Left lobe of liver (tissue), 2 donors: ENCODE measurements at regions not wholly inside any gene's neighbourhood (a gene's known extent, or its start where the extent isn't known, plus 50 kb on each side); places are given as distances from the start of the nearest gene placed in this dataset.
"Not testable (repeated sequence)": the region's sequence is repeated elsewhere in the genome, so short reads cannot be mapped to it uniquely, and the experiment has no call there.

Experiments used
- ATAC-seq: fragments of 200-7000 bp; cut with Tn5 transposase; one replicate; pipeline ENCODE4 v1.9.1; 2020; ENCODE audit warnings: mild to moderate bottlenecking, moderate library complexity
- DNase-seq: peaks from one replicate; pipeline ENCODE4 v3.0.0-alpha.2; 2020; ENCODE audit warnings: low spot score
- donor health status: DM: no; HTN: no; CAD: no; lungs with moderate emphysema.
- donor health status: DM: no; HTN: yes; CAD: no.

GRCh38 chrX:74181976-74182375 lies 122.0 kb upstream of the ZCCHC13 start:
- ATAC-seq, DNase-seq: not testable (repeated sequence)

DNA sequence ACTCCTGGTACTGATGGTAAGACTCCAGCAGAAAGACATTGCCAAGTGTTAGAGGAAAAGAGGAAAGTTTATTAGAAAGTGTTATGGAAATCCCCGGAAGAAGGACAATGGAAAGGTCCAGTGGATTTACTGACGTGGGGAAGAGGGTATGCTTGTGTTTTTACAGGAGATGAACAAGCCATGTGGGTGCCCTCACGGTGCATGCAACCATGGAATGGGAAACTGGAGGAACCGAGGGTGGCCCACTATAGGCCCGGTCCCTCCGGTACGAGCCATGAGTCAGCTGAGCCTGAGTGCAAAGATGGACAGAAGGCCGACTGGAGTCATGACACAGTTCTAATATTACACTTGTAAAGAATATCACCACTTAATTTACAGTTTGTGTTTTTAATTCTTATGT lies 123.3 kb upstream of the ZCCHC13 start:
- no peak for DNase-seq
- ATAC-seq: no peak

- DNase-seq (no peak), ATAC-seq (no peak)
These were observed 124.0 kb upstream of the ZCCHC13 start for GRCh38 chrX:74179990-74180389.

DNA sequence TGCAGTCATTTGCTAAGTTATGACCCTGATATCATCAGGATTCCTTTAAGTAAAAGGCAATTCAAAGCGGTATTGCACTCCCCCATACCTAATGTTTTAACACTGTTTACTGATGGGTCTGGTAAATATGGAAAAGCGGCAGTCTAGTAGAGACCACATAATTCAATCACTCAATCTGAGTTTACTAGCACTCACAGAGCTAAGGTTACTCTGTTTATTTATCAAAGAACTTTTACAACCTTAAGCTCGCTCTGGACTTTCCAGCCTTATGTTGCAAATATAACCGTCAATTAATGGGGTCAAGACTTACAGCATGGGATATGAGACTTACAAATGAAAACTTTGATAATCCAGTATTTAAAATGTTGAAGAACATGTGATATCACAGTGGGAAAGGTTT lies 124.5 kb upstream of the ZCCHC13 start:
- DNase-seq: no peak
- no peak for ATAC-seq

DNA sequence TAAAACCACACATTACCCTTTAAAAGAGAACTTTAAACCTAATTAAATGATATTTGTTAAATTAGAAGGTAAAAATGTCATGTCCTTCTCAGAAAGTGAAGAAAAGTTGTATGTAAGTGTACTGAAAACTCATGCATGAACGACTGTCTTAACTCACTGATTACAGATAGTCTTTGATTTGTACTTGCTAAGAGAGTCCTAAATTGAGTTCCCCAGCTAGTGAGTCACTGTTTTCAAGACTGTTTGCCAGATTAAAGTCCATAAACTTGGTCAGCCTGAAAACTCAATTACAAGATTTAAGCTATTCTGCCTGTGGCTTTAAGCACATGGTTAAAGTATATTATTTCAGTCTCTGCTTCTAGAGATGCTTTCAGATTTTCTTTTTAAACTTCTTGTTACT lies 124.9 kb upstream of the ZCCHC13 start:
- DNase-seq (no peak), ATAC-seq (no peak)

GRCh38 chrX:74178536-74178935 lies 125.4 kb upstream of the ZCCHC13 start:
- DNase-seq (no peak), ATAC-seq (no peak)

DNA sequence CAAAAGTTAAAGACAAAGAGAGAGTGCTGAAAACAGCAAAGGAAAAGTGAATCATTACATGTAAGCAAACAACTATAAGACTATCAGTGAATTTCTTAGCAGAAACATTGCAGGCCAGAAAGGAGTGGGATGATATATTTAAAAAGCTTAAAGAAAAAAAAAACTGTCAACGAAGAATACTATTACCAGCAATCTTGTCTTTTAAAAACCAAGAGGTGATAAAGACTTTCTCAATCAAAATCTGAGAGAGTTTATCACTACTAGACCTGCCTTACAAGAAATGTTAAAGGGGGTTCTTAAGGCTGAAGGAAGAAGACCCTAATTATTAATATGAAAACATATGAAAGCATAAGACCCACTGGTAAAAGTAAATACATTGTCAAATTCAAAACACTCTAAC lies 132.5 kb upstream of the ZCCHC13 start:
- DNase-seq (no peak), ATAC-seq (no peak)

DNA sequence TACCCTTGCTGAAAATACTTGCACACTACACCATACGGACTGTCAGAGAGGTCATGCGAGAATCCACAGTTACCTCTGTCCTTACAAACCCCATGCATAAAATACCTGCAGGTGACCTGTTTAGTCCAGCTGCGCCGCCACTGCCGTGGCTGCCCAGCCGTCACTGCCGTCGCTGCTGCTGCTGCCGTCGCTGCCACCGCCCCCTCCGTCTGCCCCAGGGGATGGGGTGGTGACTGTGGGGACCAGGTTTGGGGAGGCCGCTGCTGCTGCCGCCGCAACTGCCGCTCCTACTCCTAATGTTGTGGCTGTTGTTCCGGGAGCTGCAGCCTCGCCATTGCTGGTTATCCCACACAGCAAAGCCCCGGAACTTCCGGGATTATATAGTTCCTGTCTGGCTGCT lies 141.8 kb upstream of the ZCCHC13 start:
- no peak for DNase-seq
- no peak for ATAC-seq

DNA sequence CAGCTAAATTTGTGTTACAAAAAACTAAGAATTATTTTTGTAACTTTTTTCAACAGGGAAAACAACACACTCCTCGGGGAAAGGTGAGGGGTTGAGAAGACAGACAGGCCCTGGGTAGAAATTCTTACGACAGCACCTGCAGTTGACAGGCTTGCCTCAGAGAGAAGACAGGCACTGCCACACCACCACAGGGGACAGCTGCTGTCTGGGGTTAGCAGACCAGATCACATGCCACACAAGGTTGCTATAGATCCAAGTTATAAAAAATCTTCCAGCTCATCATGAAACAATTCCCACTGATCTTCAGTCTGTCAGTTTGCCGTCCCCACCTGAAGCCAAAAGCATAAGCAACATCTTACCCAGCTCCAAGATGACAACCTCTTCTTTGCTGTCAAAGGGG lies 143.2 kb upstream of the ZCCHC13 start:
- DNase-seq (no peak), ATAC-seq (no peak)

- DNase-seq (no peak), ATAC-seq (no peak)
These were observed 143.6 kb upstream of the ZCCHC13 start for GRCh38 chrX:74160358-74160757.

DNA sequence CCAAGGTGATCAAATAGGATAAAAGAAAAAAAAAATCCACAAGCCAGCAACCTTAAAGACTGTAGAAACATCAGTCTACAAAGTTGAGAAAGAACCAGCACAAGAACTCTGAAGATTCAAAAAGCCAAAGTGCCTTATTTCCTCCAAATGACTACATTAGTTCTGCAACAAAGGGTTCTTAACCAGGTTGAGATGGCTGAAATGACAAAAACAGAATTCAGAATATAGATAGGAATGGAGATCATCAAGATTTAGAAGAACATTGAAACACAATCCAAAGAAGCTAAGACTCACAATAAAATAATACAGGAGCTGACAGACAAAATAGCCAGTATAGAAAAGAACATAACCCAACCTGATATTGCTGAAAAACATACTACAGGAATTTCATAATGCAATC lies 156.5 kb upstream of the ZCCHC13 start:
- no peak for DNase-seq
- no peak for ATAC-seq

DNA sequence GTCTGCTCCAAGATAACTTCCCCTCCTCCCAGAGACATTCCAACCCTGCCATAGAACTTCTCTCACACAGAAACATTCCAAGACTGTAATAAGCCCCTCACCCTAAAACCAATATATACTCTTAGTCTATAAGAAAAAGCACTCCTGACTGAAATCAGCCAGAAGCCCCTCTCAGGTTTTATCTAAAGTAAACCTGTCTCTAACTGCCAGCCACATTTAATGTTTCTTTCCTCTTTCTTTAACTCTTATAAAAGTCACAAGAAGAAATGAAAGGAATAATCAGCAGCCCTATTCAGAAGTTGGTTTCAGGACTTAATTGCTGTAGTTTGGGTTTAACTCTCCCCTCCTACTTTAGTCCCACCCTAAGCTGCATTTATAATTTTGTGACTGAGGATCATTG lies 165.0 kb upstream of the ZCCHC13 start:
- ATAC-seq: no peak
- no peak for DNase-seq

DNA sequence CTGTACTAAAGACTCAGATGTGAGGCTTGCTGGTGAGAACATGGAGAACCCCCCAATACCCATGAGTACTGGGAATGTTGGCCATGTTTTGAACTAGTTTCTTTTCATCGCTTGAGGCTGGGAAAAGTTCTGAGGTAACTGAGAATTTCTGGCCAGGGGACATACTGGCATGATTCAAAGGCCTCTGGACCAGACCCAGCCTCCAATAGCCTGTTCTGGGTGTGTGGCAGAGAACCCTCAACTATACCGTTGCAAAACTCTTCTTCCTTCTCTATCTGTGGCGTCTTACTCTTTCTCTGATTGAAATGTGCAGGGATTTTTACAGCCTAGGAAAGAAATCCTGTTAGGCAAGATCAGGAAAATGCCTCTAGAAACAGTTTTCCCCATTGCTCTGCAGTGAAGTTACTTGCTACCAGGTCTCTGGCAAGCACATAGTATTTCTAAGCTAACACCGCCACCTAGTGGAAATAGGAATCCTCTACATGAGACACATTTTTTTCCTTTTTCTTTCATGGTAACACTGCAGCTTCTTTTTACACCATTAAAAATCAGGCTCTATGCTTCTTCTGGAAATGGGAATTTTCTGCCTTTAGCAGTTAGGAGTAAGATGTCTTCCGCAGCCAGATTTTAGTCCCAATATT lies 170.7 kb upstream of the ZCCHC13 start:
- ATAC-seq: peak; percentile 87
- DNase-seq: no peak

- ATAC-seq: no peak
These were observed 171.7 kb upstream of the ZCCHC13 start for GRCh38 chrX:74132280-74132679.

GRCh38 chrX:74119016-74119910 lies 184.7 kb upstream of the ZCCHC13 start:
- DNase-seq: no peak
- no peak for ATAC-seq

More at GRCh38 chrX:74132280-74132679, 171.7 kb upstream of the ZCCHC13 start:
- no peak for DNase-seq

GRCh38 chrX:74117962-74118902 lies 185.7 kb upstream of the ZCCHC13 start:
- DNase-seq (no peak), ATAC-seq (no peak)

- DNase-seq (no peak), ATAC-seq (no peak)
These were observed 192.7 kb upstream of the ZCCHC13 start for GRCh38 chrX:74111245-74111644.

DNA sequence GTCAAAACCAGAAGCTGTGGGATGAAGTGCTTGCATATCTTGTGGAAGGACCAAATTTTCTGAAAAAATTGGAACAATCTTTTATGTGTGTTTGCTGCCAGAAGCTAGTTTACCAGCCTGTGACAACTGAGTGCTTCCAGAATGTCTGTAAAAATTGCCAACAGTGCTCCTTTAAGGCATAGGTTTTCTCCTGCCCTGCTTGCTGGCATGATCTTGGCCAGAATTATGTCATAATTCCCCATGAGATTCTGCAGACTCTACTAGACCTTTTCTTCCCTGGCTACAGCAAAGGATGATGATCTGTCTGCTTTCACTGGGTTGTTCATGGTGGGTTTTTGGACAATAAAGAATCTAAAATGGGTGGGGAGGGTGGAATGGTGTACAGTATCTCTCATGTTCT lies 196.3 kb upstream of the ZCCHC13 start:
- DNase-seq (no peak), ATAC-seq (no peak)

DNA sequence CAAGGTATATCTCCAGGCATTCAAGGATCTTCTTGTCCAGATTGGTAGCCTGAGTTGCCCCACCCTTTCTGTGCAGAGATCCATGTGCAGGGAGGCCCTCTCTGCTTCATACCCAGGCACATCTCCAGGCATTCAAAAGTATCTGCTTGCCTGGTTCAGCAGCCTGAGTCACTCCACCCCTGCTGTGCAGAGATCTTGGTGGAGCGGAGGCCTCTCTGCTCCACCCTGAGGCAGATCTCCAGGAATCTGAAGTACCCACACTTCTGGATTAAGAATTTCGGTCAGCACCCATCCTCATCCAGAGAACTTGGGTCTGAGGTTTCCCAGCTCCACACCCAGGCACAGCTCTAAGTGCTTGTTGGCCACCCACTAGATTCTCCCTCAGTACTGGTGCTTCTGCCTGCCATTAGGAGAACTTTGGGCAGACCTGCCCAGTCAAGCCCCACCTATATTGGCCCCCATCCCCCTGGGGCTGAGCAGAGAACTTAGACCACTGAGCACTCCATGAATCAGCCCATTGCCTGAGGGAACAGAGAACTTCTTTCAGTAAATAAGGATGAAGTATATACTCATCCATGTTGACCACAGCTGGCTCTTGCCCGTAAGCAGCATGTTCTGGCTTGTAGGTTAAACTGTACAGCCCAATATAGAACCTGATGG lies 199.5 kb upstream of the ZCCHC13 start:
- no peak for ATAC-seq

DNA sequence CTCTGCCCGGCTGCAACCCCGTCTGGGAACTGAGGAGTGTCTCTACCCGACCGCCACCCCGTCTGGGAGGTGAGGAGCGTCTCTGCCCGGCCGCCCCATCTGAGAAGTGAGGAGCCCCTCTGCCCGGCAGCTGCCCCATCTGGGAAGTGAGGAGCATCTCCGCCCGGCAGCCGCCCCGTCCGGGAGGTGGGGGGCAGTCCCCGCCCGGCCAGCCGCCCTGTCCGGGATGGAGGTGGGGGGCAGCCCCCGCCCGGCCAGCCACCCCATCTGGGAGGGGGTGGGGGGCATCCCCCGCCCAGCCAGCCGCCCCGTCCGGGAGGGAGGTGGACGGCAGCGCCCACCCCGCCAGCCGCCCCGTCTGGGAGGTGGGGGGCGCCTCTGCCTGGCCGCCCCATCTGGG lies 205.6 kb upstream of the ZCCHC13 start:
- DNase-seq, ATAC-seq: not testable (repeated sequence)

More for the DNA sequence above, 199.5 kb upstream of the ZCCHC13 start:
- DNase-seq: no peak

- no peak for ATAC-seq
These were observed 213.9 kb upstream of the ZCCHC13 start for GRCh38 chrX:74090049-74090448.

More at GRCh38 chrX:74090049-74090448, 213.9 kb upstream of the ZCCHC13 start:
- no peak for DNase-seq
